Karpas-422 (cell line): ENCODE measurements at regions not wholly inside any gene's neighbourhood (a gene's known extent, or its start where the extent isn't known, plus 50 kb on each side); places are given as distances from the start of the nearest gene placed in this dataset.

ENCODE experiments used
- DNase-seq: peaks from one replicate; pipeline ENCODE4 v3.0.0-alpha.2; 2015
- H2AFZ ChIP-seq: fragments of 200-600 bp; sonication (generic); 2 replicates; pipeline ENCODE4 v1.6.1; 2014; ENCODE audit warnings: antibody characterized with exemption, low read length, mixed read lengths
- H3K27ac ChIP-seq: fragments of 200-600 bp; sonication (generic); 2 replicates; pipeline ENCODE4 v1.5.1; 2014; ENCODE audit warnings: mild to moderate bottlenecking, low read length, moderate library complexity
- H3K27me3 ChIP-seq: fragments of 200-600 bp; sonication (generic); 2 replicates; pipeline ENCODE4 v1.6.1; 2014; ENCODE audit warnings: low read length, mixed read lengths
- H3K36me3 ChIP-seq: fragments of 200-600 bp; sonication (generic); 2 replicates; pipeline ENCODE4 v1.6.1; 2014; ENCODE audit warnings: low read length, mixed read lengths; ENCODE audit not compliant: insufficient read depth
- H3K4me1 ChIP-seq: fragments of 200-600 bp; sonication (generic); 2 replicates; pipeline ENCODE4 v1.6.1; 2014; ENCODE audit warnings: mild to moderate bottlenecking, low read length, mixed read lengths
- H3K4me2 ChIP-seq: fragments of 200-600 bp; sonication (generic); 2 replicates; pipeline ENCODE4 v1.6.1; 2014; ENCODE audit warnings: low read length, low read depth, mild to moderate bottlenecking; ENCODE audit not compliant: poor library complexity, severe bottlenecking
- H3K4me3 ChIP-seq: fragments of 200-600 bp; sonication (generic); 2 replicates; pipeline ENCODE4 v1.5.1; 2014; ENCODE audit warnings: mild to moderate bottlenecking, antibody characterized with exemption, low read length, mixed read lengths
- H3K79me2 ChIP-seq: fragments of 200-600 bp; sonication (generic); 2 replicates; pipeline ENCODE4 v1.6.1; 2014; ENCODE audit warnings: mild to moderate bottlenecking, low read length, mixed read lengths
- H3K9ac ChIP-seq: fragments of 200-600 bp; sonication (generic); 2 replicates; pipeline ENCODE4 v1.6.0; 2014; ENCODE audit warnings: low read length
- H3K9me2 ChIP-seq: fragments of 200-600 bp; sonication (generic), shearing (Covaris generic); replicated peaks from 2 replicates; pipeline ENCODE4 v1.6.0; 2014; ENCODE audit warnings: mild to moderate bottlenecking, low read length, moderate library complexity; ENCODE audit not compliant: insufficient read depth
- H3K9me3 ChIP-seq: fragments of 300-700, 200-600 bp; sonication (generic); 2 replicates; pipeline ENCODE4 v1.6.1; 2014; ENCODE audit warnings: low read length, mixed read lengths
- H4K20me1 ChIP-seq: fragments of 200-600 bp; sonication (generic); 2 replicates; pipeline ENCODE4 v1.6.1; 2014; ENCODE audit warnings: mild to moderate bottlenecking, antibody characterized with exemption, low read length, low read depth; ENCODE audit not compliant: insufficient read depth

- Histone ChIP-seq H2AFZ (no peak overlapping the region), H3K27me3 (no peaks in the 10 kb centered on the region), H4K20me1 (no peaks in the 10 kb centered on the region), H3K4me1 (no peaks in the 10 kb centered on the region), H3K9me2 (no peaks in the 10 kb centered on the region), H3K9me3 (no peaks in the 10 kb centered on the region), H3K4me3 (no peak overlapping the region), H3K27ac (no peak overlapping the region), H3K9ac (no peak overlapping the region), H3K79me2 (no peaks in the 10 kb centered on the region), H3K4me2 (no peak overlapping the region), H3K36me3 (no peaks in the 10 kb centered on the region)
- no peak for DNase-seq
These were observed 920.0 kb downstream of the UQCRFS1 start for GRCh38 chr19:28292822-28293500.

GRCh38 chr19:28291874-28292273 lies 921.1 kb downstream of the UQCRFS1 start:
- Histone ChIP-seq H2AFZ (no peak overlapping the region), H3K79me2 (no peaks in the 10 kb centered on the region), H3K27me3 (no peaks in the 10 kb centered on the region)

GRCh38 chr19:28290963-28291657 lies 921.8 kb downstream of the UQCRFS1 start:
- H3K9me2 ChIP-seq: no peaks in the 10 kb centered on the region
- no peaks in the 10 kb centered on the region for H3K79me2 ChIP-seq
- H3K4me3 ChIP-seq: no peak overlapping the region
- no peaks in the 10 kb centered on the region for H3K36me3 ChIP-seq
- DNase-seq: no peak
- no peak overlapping the region for H3K9ac ChIP-seq
- no peak overlapping the region for H2AFZ ChIP-seq
- no peaks in the 10 kb centered on the region for H4K20me1 ChIP-seq
- H3K4me1 ChIP-seq: no peaks in the 10 kb centered on the region
- no peak overlapping the region for H3K4me2 ChIP-seq
- H3K9me3 ChIP-seq: no peaks in the 10 kb centered on the region
- H3K27me3 ChIP-seq: no peaks in the 10 kb centered on the region
- no peak overlapping the region for H3K27ac ChIP-seq

More at GRCh38 chr19:28291874-28292273, 921.1 kb downstream of the UQCRFS1 start:
- H3K9me3 ChIP-seq: no peaks in the 10 kb centered on the region
- no peak overlapping the region for H3K4me2 ChIP-seq
- H3K27ac ChIP-seq: no peak overlapping the region
- H3K9ac ChIP-seq: no peak overlapping the region
- no peak overlapping the region for H3K4me3 ChIP-seq
- no peaks in the 10 kb centered on the region for H3K36me3 ChIP-seq
- no peak for DNase-seq
- H4K20me1 ChIP-seq: no peaks in the 10 kb centered on the region
- no peaks in the 10 kb centered on the region for H3K4me1 ChIP-seq
- no peaks in the 10 kb centered on the region for H3K9me2 ChIP-seq

GRCh38 chr19:28289295-28290063 lies 923.5 kb downstream of the UQCRFS1 start:
- Histone ChIP-seq H3K9ac (no peak overlapping the region), H3K4me1 (no peaks in the 10 kb centered on the region), H4K20me1 (no peaks in the 10 kb centered on the region), H3K27me3 (no peaks in the 10 kb centered on the region), H3K4me2 (no peak overlapping the region), H3K9me2 (no peaks in the 10 kb centered on the region), H3K79me2 (no peaks in the 10 kb centered on the region), H3K36me3 (no peaks in the 10 kb centered on the region), H3K9me3 (no peaks in the 10 kb centered on the region), H3K4me3 (no peak overlapping the region), H3K27ac (no peak overlapping the region), H2AFZ (no peak overlapping the region)
- no peak for DNase-seq

- H3K4me2 ChIP-seq: no peak overlapping the region
- no peaks in the 10 kb centered on the region for H3K9me2 ChIP-seq
- H3K4me3 ChIP-seq: no peak overlapping the region
- H3K36me3 ChIP-seq: no peaks in the 10 kb centered on the region
- H2AFZ ChIP-seq: no peak overlapping the region
- H4K20me1 ChIP-seq: no peaks in the 10 kb centered on the region
- no peaks in the 10 kb centered on the region for H3K27me3 ChIP-seq
- no peaks in the 10 kb centered on the region for H3K9me3 ChIP-seq
- DNase-seq: no peak
- no peak overlapping the region for H3K27ac ChIP-seq
- H3K4me1 ChIP-seq: no peaks in the 10 kb centered on the region
- no peak overlapping the region for H3K9ac ChIP-seq
- no peaks in the 10 kb centered on the region for H3K79me2 ChIP-seq
These were observed 924.2 kb downstream of the UQCRFS1 start for GRCh38 chr19:28288572-28289264.

GRCh38 chr19:28285917-28286316 lies 927.0 kb downstream of the UQCRFS1 start:
- H3K4me1 ChIP-seq: no peaks in the 10 kb centered on the region
- DNase-seq: no peak
- H3K27me3 ChIP-seq: no peaks in the 10 kb centered on the region
- H3K9me3 ChIP-seq: no peaks in the 10 kb centered on the region
- no peaks in the 10 kb centered on the region for H3K9me2 ChIP-seq
- H2AFZ ChIP-seq: no peak overlapping the region
- H3K4me2 ChIP-seq: no peak overlapping the region
- H3K36me3 ChIP-seq: no peaks in the 10 kb centered on the region
- no peaks in the 10 kb centered on the region for H3K79me2 ChIP-seq
- H3K27ac ChIP-seq: no peak overlapping the region
- H3K9ac ChIP-seq: no peak overlapping the region
- H4K20me1 ChIP-seq: no peaks in the 10 kb centered on the region
- no peak overlapping the region for H3K4me3 ChIP-seq

- H3K4me1 ChIP-seq: no peaks in the 10 kb centered on the region
- DNase-seq: no peak
- H4K20me1 ChIP-seq: no peaks in the 10 kb centered on the region
- H3K9me3 ChIP-seq: no peaks in the 10 kb centered on the region
- H3K27ac ChIP-seq: no peak overlapping the region
- H3K9me2 ChIP-seq: no peaks in the 10 kb centered on the region
- no peaks in the 10 kb centered on the region for H3K36me3 ChIP-seq
- H2AFZ ChIP-seq: no peak overlapping the region
- no peaks in the 10 kb centered on the region for H3K79me2 ChIP-seq
- no peak overlapping the region for H3K4me2 ChIP-seq
- no peak overlapping the region for H3K4me3 ChIP-seq
- H3K9ac ChIP-seq: no peak overlapping the region
- H3K27me3 ChIP-seq: no peaks in the 10 kb centered on the region
These were observed 927.9 kb downstream of the UQCRFS1 start for GRCh38 chr19:28285078-28285477.

GRCh38 chr19:28284389-28284788 lies 928.6 kb downstream of the UQCRFS1 start:
- Histone ChIP-seq H3K27ac (no peak overlapping the region), H3K4me3 (no peak overlapping the region), H3K36me3 (no peaks in the 10 kb centered on the region), H3K9me2 (no peaks in the 10 kb centered on the region), H3K79me2 (no peaks in the 10 kb centered on the region), H3K4me1 (no peaks in the 10 kb centered on the region), H4K20me1 (no peaks in the 10 kb centered on the region), H2AFZ (no peak overlapping the region), H3K9me3 (no peaks in the 10 kb centered on the region), H3K27me3 (no peaks in the 10 kb centered on the region), H3K9ac (no peak overlapping the region), H3K4me2 (no peak overlapping the region)
- DNase-seq: no peak
